Mesendoderm (in vitro differentiated cells): ENCODE measurements at regions not wholly inside any gene's neighbourhood (a gene's known extent, or its start where the extent isn't known, plus 50 kb on each side); places are given as distances from the start of the nearest gene placed in this dataset.
A peak's percentile ranks its signal among the peaks of the same experiment; 100 is the strongest.
"Not testable (repeated sequence)": the region's sequence is repeated elsewhere in the genome, so short reads cannot be mapped to it uniquely, and the experiment has no call there.

Source experiments
- DNase-seq: peaks from one replicate; pipeline ENCODE4 v3.0.0; 2013
- H2AK5ac ChIP-seq: 2 replicates; pipeline ENCODE4 v1.6.1; 2013; ENCODE audit warnings: low read length, inconsistent platforms
- H2BK120ac ChIP-seq: 2 replicates; pipeline ENCODE4 v1.6.1; 2013; ENCODE audit warnings: low read depth, mild to moderate bottlenecking, low read length, moderate library complexity, mixed read lengths
- H2BK15ac ChIP-seq: replicated peaks from 2 replicates; pipeline ENCODE4 v1.6.1; 2013; ENCODE audit warnings: low read depth, mild to moderate bottlenecking, moderate library complexity
- H2BK5ac ChIP-seq: 2 replicates; pipeline ENCODE4 v1.6.1; 2013; ENCODE audit warnings: low read length, inconsistent platforms
- H3K18ac ChIP-seq: 2 replicates; pipeline ENCODE4 v1.6.1; 2013; ENCODE audit warnings: mild to moderate bottlenecking, low read length, mixed read lengths
- H3K23ac ChIP-seq: one replicate; pipeline ENCODE4 v1.6.1; 2013; ENCODE audit warnings: low read length
- H3K27ac ChIP-seq: 2 replicates; pipeline ENCODE4 v1.5.1; 2013; ENCODE audit warnings: low read depth, mild to moderate bottlenecking, inconsistent platforms, low read length, moderate library complexity
- H3K27me3 ChIP-seq: 2 replicates; pipeline ENCODE4 v1.6.1; 2013; ENCODE audit warnings: low read length, control low read depth, mild to moderate bottlenecking, inconsistent platforms; ENCODE audit not compliant: insufficient read depth, poor library complexity
- H3K36me3 ChIP-seq: 2 replicates; pipeline ENCODE4 v1.6.1; 2013; ENCODE audit warnings: low read length, inconsistent platforms; ENCODE audit not compliant: control insufficient read depth, insufficient read depth
- H3K4ac ChIP-seq: one replicate; pipeline ENCODE4 v1.6.1; 2013; ENCODE audit warnings: low read depth, mild to moderate bottlenecking, low read length, moderate library complexity
- H3K4me1 ChIP-seq: 2 replicates; pipeline ENCODE4 v1.6.1; 2013; ENCODE audit warnings: low read depth, low read length, inconsistent platforms; ENCODE audit not compliant: control insufficient read depth
- H3K4me2 ChIP-seq: 2 replicates; pipeline ENCODE4 v1.6.1; 2013; ENCODE audit warnings: low read length
- H3K4me3 ChIP-seq: 2 replicates; pipeline ENCODE4 v1.5.1; 2013; ENCODE audit warnings: mild to moderate bottlenecking, low read length
- H3K56ac ChIP-seq: one replicate; pipeline ENCODE4 v1.6.1; 2013; ENCODE audit warnings: low read length
- H3K79me1 ChIP-seq: 2 replicates; pipeline ENCODE4 v1.6.1; 2013; ENCODE audit warnings: low read length, inconsistent platforms
- H3K79me2 ChIP-seq: 2 replicates; pipeline ENCODE4 v1.6.1; 2013; ENCODE audit warnings: mild to moderate bottlenecking, low read length; ENCODE audit not compliant: control insufficient read depth, insufficient read depth
- H3K9ac ChIP-seq: 2 replicates; pipeline ENCODE4 v1.6.1; 2013; ENCODE audit warnings: low read length, inconsistent platforms
- H4K5ac ChIP-seq: one replicate; pipeline ENCODE4 v1.6.1; 2013; ENCODE audit warnings: low read length
- H4K8ac ChIP-seq: one replicate; pipeline ENCODE4 v1.6.1; 2013; ENCODE audit warnings: low read depth, mild to moderate bottlenecking, control low read depth, low read length, moderate library complexity
- WGBS: extraction: QIAGEN DNeasy Blood & Tissue Kit; methylation state at CpG from one replicate; pipeline ENCODE4 v1.1.7; 2013; ENCODE audit warnings: low lambda C conversion rate, missing lambda C conversion rate; ENCODE audit not compliant: insufficient coverage; ENCODE audit errors: extremely low coverage; 5-methylcytosine and 5-hydroxymethylcytosine counted together

- no peaks in the 10 kb centered on the region for H3K36me3 ChIP-seq
- no peak overlapping the region for H3K27ac ChIP-seq
- H3K79me1 ChIP-seq = no peaks in the 10 kb centered on the region
- no peaks in the 10 kb centered on the region for H3K27me3 ChIP-seq
- no peak overlapping the region for H3K4me3 ChIP-seq
- H3K9ac ChIP-seq = no peak overlapping the region
- no peak overlapping the region for H3K4me2 ChIP-seq
- H2BK5ac ChIP-seq = no peak overlapping the region
- no peak overlapping the region for H3K56ac ChIP-seq
- no peak overlapping the region for H3K18ac ChIP-seq
- no peaks in the 10 kb centered on the region for H3K4me1 ChIP-seq
- H4K8ac ChIP-seq = no peak overlapping the region
- no peak overlapping the region for H2BK120ac ChIP-seq
- H3K4ac ChIP-seq = no peak overlapping the region
- H3K79me2 ChIP-seq = no peaks in the 10 kb centered on the region
- H4K5ac ChIP-seq = no peak overlapping the region
- H2AK5ac ChIP-seq = no peak overlapping the region
- H3K23ac ChIP-seq = no peak overlapping the region
- no peak for DNase-seq
- no CpG with 5 or more reads among the region's 1 CpG for WGBS
- no peak overlapping the region for H2BK15ac ChIP-seq
Measured at GRCh38 chr1:238914346-238914745, 472.0 kb upstream of the CHRM3 start.

GRCh38 chr1:238913210-238913609 is 473.2 kb upstream of the CHRM3 start:
- no peak overlapping the region for H4K8ac ChIP-seq
- H3K4me1 ChIP-seq = no peaks in the 10 kb centered on the region
- H3K18ac ChIP-seq = no peak overlapping the region
- H3K79me1 ChIP-seq = no peaks in the 10 kb centered on the region
- no peaks in the 10 kb centered on the region for H3K27me3 ChIP-seq
- no peak overlapping the region for H3K23ac ChIP-seq
- no peak overlapping the region for H3K4ac ChIP-seq
- no peak overlapping the region for H3K27ac ChIP-seq
- no peak overlapping the region for H4K5ac ChIP-seq
- no peak overlapping the region for H2AK5ac ChIP-seq
- no peak overlapping the region for H3K56ac ChIP-seq
- H2BK15ac ChIP-seq = no peak overlapping the region
- no peak overlapping the region for H3K4me2 ChIP-seq
- DNase-seq = no peak
- H3K36me3 ChIP-seq = no peaks in the 10 kb centered on the region
- H3K4me3 ChIP-seq = no peak overlapping the region
- WGBS = 100% methylated on average over 1 of the region's 2 CpGs
- H2BK5ac ChIP-seq = no peak overlapping the region
- no peak overlapping the region for H2BK120ac ChIP-seq
- H3K79me2 ChIP-seq = no peaks in the 10 kb centered on the region
- H3K9ac ChIP-seq = no peak overlapping the region

- Histone ChIP-seq H3K56ac (no peak overlapping the region), H3K23ac (no peak overlapping the region), H3K9ac (no peak overlapping the region), H3K27me3 (no peaks in the 10 kb centered on the region), H2BK120ac (no peak overlapping the region), H3K79me2 (no peaks in the 10 kb centered on the region), H4K5ac (no peak overlapping the region), H3K4me2 (no peak overlapping the region), H3K4me3 (no peak overlapping the region), H3K4me1 (no peaks in the 10 kb centered on the region), H3K18ac (no peak overlapping the region), H2BK5ac (no peak overlapping the region), H3K27ac (no peak overlapping the region), H3K36me3 (no peaks in the 10 kb centered on the region), H2BK15ac (no peak overlapping the region), H3K79me1 (no peaks in the 10 kb centered on the region), H4K8ac (no peak overlapping the region), H3K4ac (no peak overlapping the region), H2AK5ac (no peak overlapping the region)
- no peak for DNase-seq
- no CpG with 5 or more reads among the region's 1 CpG for WGBS
Measured at GRCh38 chr1:238912148-238912547, 474.2 kb upstream of the CHRM3 start.

- not testable (repeated sequence) for H2BK15ac ChIP-seq, H3K4me3 ChIP-seq, H2BK120ac ChIP-seq, H3K79me1 ChIP-seq, H2AK5ac ChIP-seq, H3K4me2 ChIP-seq, H3K36me3 ChIP-seq, H3K79me2 ChIP-seq, H4K8ac ChIP-seq, H3K4ac ChIP-seq, H3K27me3 ChIP-seq, H2BK5ac ChIP-seq, H3K18ac ChIP-seq, H3K23ac ChIP-seq, H4K5ac ChIP-seq, H3K4me1 ChIP-seq, H3K27ac ChIP-seq, H3K9ac ChIP-seq, DNase-seq, H3K56ac ChIP-seq
- WGBS = no CpG with 5 or more reads among the region's 8 CpGs
Measured at GRCh38 chr1:238902752-238903151, 483.6 kb upstream of the CHRM3 start.

GRCh38 chr1:238900334-238900865 is 486.0 kb upstream of the CHRM3 start:
- no CpG with 5 or more reads among the region's 8 CpGs for WGBS
- no peaks in the 10 kb centered on the region for H3K79me1 ChIP-seq
- no peak overlapping the region for H3K4me3 ChIP-seq

GRCh38 chr1:238898856-238899255 is 487.5 kb upstream of the CHRM3 start:
- no peaks in the 10 kb centered on the region for H3K79me1 ChIP-seq
- H2AK5ac ChIP-seq = no peak overlapping the region
- no peak overlapping the region for H3K4me2 ChIP-seq
- no peak overlapping the region for H3K4ac ChIP-seq
- no peak overlapping the region for H3K9ac ChIP-seq
- H3K36me3 ChIP-seq = no peaks in the 10 kb centered on the region
- no peaks in the 10 kb centered on the region for H3K4me1 ChIP-seq
- H3K18ac ChIP-seq = no peak overlapping the region
- no peak overlapping the region for H4K8ac ChIP-seq
- H3K79me2 ChIP-seq = no peaks in the 10 kb centered on the region
- H2BK120ac ChIP-seq = no peak overlapping the region
- H3K27ac ChIP-seq = no peak overlapping the region
- H2BK5ac ChIP-seq = no peak overlapping the region
- no peak for DNase-seq
- no peak overlapping the region for H3K23ac ChIP-seq
- no peak overlapping the region for H3K56ac ChIP-seq
- no peak overlapping the region for H2BK15ac ChIP-seq
- no peak overlapping the region for H4K5ac ChIP-seq
- no peak overlapping the region for H3K4me3 ChIP-seq
- H3K27me3 ChIP-seq = no peaks in the 10 kb centered on the region

More at GRCh38 chr1:238900334-238900865, 486.0 kb upstream of the CHRM3 start:
- Histone ChIP-seq H4K8ac (no peak overlapping the region), H3K4ac (no peak overlapping the region), H2AK5ac (no peak overlapping the region), H2BK15ac (no peak overlapping the region), H4K5ac (no peak overlapping the region), H3K56ac (no peak overlapping the region), H3K79me2 (no peaks in the 10 kb centered on the region), H3K9ac (no peak overlapping the region), H2BK120ac (no peak overlapping the region), H3K23ac (no peak overlapping the region), H2BK5ac (no peak overlapping the region), H3K4me2 (no peak overlapping the region), H3K4me1 (no peaks in the 10 kb centered on the region), H3K18ac (no peak overlapping the region), H3K36me3 (no peaks in the 10 kb centered on the region), H3K27me3 (no peaks in the 10 kb centered on the region), H3K27ac (no peak overlapping the region)
- peak; percentile 2 for DNase-seq
